GM12878 (cell line): ENCODE measurements at regions not wholly inside any gene's neighbourhood (a gene's known extent, or its start where the extent isn't known, plus 50 kb on each side); places are given as distances from the start of the nearest gene placed in this dataset.

Source experiments
- CTCF ChIP-seq, 3 experiments: IDR thresholded peaks in 2 of 3; conservative IDR thresholded peaks in 1 of 3; 2 replicates each; pipeline ENCODE4 v1.5.1; 2011; ENCODE audit warnings: low read depth in 3 of 3, low read length in 3 of 3, mild to moderate bottlenecking in 3 of 3, control low read depth in 2 of 3, moderate library complexity in 2 of 3, inconsistent platforms in 1 of 3, mixed read lengths in 1 of 3; ENCODE audit not compliant: control insufficient read depth in 2 of 3, insufficient read depth in 1 of 3; ENCODE audit errors: extremely low read depth in 1 of 3
- NFXL1 ChIP-seq: fragments of 450-650 bp; IDR thresholded peaks from 2 replicates; pipeline ENCODE4 v1.6.1; 2017; ENCODE audit warnings: antibody characterized with exemption, mild to moderate bottlenecking, borderline replicate concordance
- NRF1 ChIP-seq: conservative IDR thresholded peaks from 2 replicates; pipeline ENCODE4 v1.6.1; 2011; ENCODE audit warnings: mild to moderate bottlenecking, low read depth, low read length, improper control_type of control experiment
- PKNOX1 ChIP-seq: fragments of 450-650 bp; IDR thresholded peaks from 2 replicates; pipeline ENCODE4 v1.6.1; 2016; ENCODE audit warnings: mild to moderate bottlenecking
- REST ChIP-seq: IDR thresholded peaks from 2 replicates; pipeline ENCODE4 v1.6.1; 2012; ENCODE audit warnings: mild to moderate bottlenecking, low read depth, low read length
- SUZ12 ChIP-seq: fragments of 200-600 bp; sonication (generic); IDR thresholded peaks from one replicate; pipeline ENCODE4 v1.6.1; 2018; ENCODE audit warnings: antibody characterized with exemption, mild to moderate bottlenecking; ENCODE audit not compliant: unreplicated experiment
- TARDBP ChIP-seq: IDR thresholded peaks from 2 replicates; pipeline ENCODE4 v1.6.1; 2016; ENCODE audit warnings: borderline replicate concordance
- ZNF384 ChIP-seq: IDR thresholded peaks from 2 replicates; pipeline ENCODE4 v1.6.1; 2012; ENCODE audit warnings: low read depth, mild to moderate bottlenecking, low read length, improper control_type of control experiment, borderline replicate concordance

- TF ChIP-seq REST (no peak), CTCF (IDR thresholded peaks at IDR 0.05 in 2 of 3, conservative IDR thresholded peaks at IDR 0.05 in 1 of 3; ENCODE audit: control insufficient read depth in 2 of 3, extremely low read depth in 1 of 3, insufficient read depth in 1 of 3, low read depth in 3 of 3, low read length in 3 of 3) (no peak), NRF1 (no peak), PKNOX1 (no peak), NFXL1 (no peak), TARDBP (no peak), SUZ12 (no peak), ZNF384 (no peak)
These were observed 566.0 kb downstream of the TMA16 start for GRCh38 chr4:164060456-164060855.
